Muscle of arm (tissue), 1 donor: ENCODE measurements at regions not wholly inside any gene's neighbourhood (a gene's known extent, or its start where the extent isn't known, plus 50 kb on each side); places are given as distances from the start of the nearest gene placed in this dataset.

Experiments
- DNase-seq: peaks from one replicate; pipeline ENCODE4 v3.0.0-alpha.2; 2013

- DNase-seq: no peak
These were observed 131.4 kb upstream of the CCDC68 start for GRCh38 chr18:55090564-55091188.

- DNase-seq: no peak
These were observed 130.3 kb upstream of the CCDC68 start for GRCh38 chr18:55089610-55090009.

- DNase-seq: no peak
These were observed 129.3 kb upstream of the CCDC68 start for GRCh38 chr18:55088561-55088960.

GRCh38 chr18:55088000-55088401 is 128.7 kb upstream of the CCDC68 start:
- no peak for DNase-seq

- no peak for DNase-seq
These were observed 127.6 kb upstream of the CCDC68 start for GRCh38 chr18:55086906-55087305.

GRCh38 chr18:55085557-55086285 is 126.5 kb upstream of the CCDC68 start:
- no peak for DNase-seq

- no peak for DNase-seq
These were observed 125.3 kb upstream of the CCDC68 start for GRCh38 chr18:55084550-55084949.

GRCh38 chr18:55083461-55083860 is 124.2 kb upstream of the CCDC68 start:
- no peak for DNase-seq

GRCh38 chr18:55079481-55080355 is 120.5 kb upstream of the CCDC68 start:
- peak; percentile 44 for DNase-seq

GRCh38 chr18:55079067-55079466 is 119.8 kb upstream of the CCDC68 start:
- DNase-seq: no peak

- DNase-seq: no peak
These were observed 119.2 kb upstream of the CCDC68 start for GRCh38 chr18:55078303-55078932.

- DNase-seq: no peak
These were observed 117.5 kb upstream of the CCDC68 start for GRCh38 chr18:55076643-55077218.

- DNase-seq: no peak
These were observed 114.6 kb upstream of the CCDC68 start for GRCh38 chr18:55073834-55074233.

- DNase-seq: no peak
These were observed 113.9 kb upstream of the CCDC68 start for GRCh38 chr18:55073116-55073515.

GRCh38 chr18:55072698-55073097 is 113.4 kb upstream of the CCDC68 start:
- DNase-seq: no peak

- DNase-seq: no peak
These were observed 112.9 kb upstream of the CCDC68 start for GRCh38 chr18:55072181-55072580.

- no peak for DNase-seq
These were observed 110.2 kb upstream of the CCDC68 start for GRCh38 chr18:55069497-55069896.

GRCh38 chr18:55064760-55065159 is 105.5 kb upstream of the CCDC68 start:
- no peak for DNase-seq

GRCh38 chr18:55064073-55064472 is 104.8 kb upstream of the CCDC68 start:
- no peak for DNase-seq

GRCh38 chr18:55054021-55054990 is 95.0 kb upstream of the CCDC68 start:
- DNase-seq: no peak

- no peak for DNase-seq
These were observed 89.6 kb upstream of the CCDC68 start for GRCh38 chr18:55048892-55049291.
